Neuronal stem cell (in vitro differentiated cells): ENCODE measurements at regions not wholly inside any gene's neighbourhood (a gene's known extent, or its start where the extent isn't known, plus 50 kb on each side); places are given as distances from the start of the nearest gene placed in this dataset.

Experiments
- DNase-seq: peaks from one replicate; pipeline ENCODE4 v3.0.0-alpha.2; 2013; ENCODE audit warnings: low spot score
- H2AFZ ChIP-seq: one replicate; pipeline ENCODE4 v1.6.1; 2013; ENCODE audit warnings: mild to moderate bottlenecking, low read length, inconsistent platforms
- H2AK5ac ChIP-seq: 2 replicates; pipeline ENCODE4 v1.6.1; 2013; ENCODE audit warnings: low read depth, mild to moderate bottlenecking, inconsistent platforms, low read length, moderate library complexity, mixed read lengths
- H2BK120ac ChIP-seq: 2 replicates; pipeline ENCODE4 v1.6.1; 2013; ENCODE audit warnings: low read depth, mild to moderate bottlenecking, inconsistent platforms, low read length, moderate library complexity, mixed read lengths
- H2BK12ac ChIP-seq: one replicate; pipeline ENCODE4 v1.6.1; 2013; ENCODE audit warnings: low read length, inconsistent platforms
- H2BK15ac ChIP-seq: 2 replicates; pipeline ENCODE4 v1.6.1; 2013; ENCODE audit warnings: mild to moderate bottlenecking, low read length, inconsistent platforms, mixed read lengths
- H2BK5ac ChIP-seq: one replicate; pipeline ENCODE4 v1.6.1; 2013; ENCODE audit warnings: inconsistent platforms, mild to moderate bottlenecking, low read length, moderate library complexity
- H3K14ac ChIP-seq: one replicate; pipeline ENCODE4 v1.6.1; 2013; ENCODE audit warnings: low read length, inconsistent platforms
- H3K18ac ChIP-seq: 2 replicates; pipeline ENCODE4 v1.6.1; 2013; ENCODE audit warnings: low read length, inconsistent platforms
- H3K23ac ChIP-seq: 2 replicates; pipeline ENCODE4 v1.6.1; 2013; ENCODE audit warnings: low read depth, mild to moderate bottlenecking, mixed read lengths, low read length, inconsistent platforms; ENCODE audit not compliant: poor library complexity
- H3K27ac ChIP-seq: replicated peaks from 3 replicates; pipeline ENCODE4 v1.5.1; 2013; ENCODE audit warnings: low read length, inconsistent platforms
- H3K27me3 ChIP-seq, 3 experiments: 2 replicates each; pipeline ENCODE4 v1.6.1; 2013; ENCODE audit warnings: low read length in 3 of 3, mild to moderate bottlenecking in 2 of 3, inconsistent platforms in 1 of 3, low read depth in 1 of 3, mixed read lengths in 1 of 3, moderate library complexity in 1 of 3; ENCODE audit not compliant: control insufficient read depth in 3 of 3, insufficient read depth in 3 of 3
- H3K36me3 ChIP-seq, 2 donors: replicated peaks in 1 of 2; 2 replicates each; pipeline ENCODE4 v1.6.1; 2013; ENCODE audit warnings: low read length in 2 of 2; ENCODE audit not compliant: control insufficient read depth in 2 of 2, insufficient read depth in 2 of 2
- H3K4ac ChIP-seq: 2 replicates; pipeline ENCODE4 v1.6.1; 2013; ENCODE audit warnings: inconsistent platforms, mild to moderate bottlenecking, low read length, moderate library complexity
- H3K4me1 ChIP-seq, 2 donors: 1 replicate in 1 of 2; 2 replicates in 1 of 2; pipeline ENCODE4 v1.6.1; 2013; ENCODE audit warnings: low read length in 2 of 2, low read depth in 1 of 2; ENCODE audit not compliant: control insufficient read depth in 2 of 2, insufficient read depth in 1 of 2
- H3K4me2 ChIP-seq: one replicate; pipeline ENCODE4 v1.6.1; 2013; ENCODE audit warnings: mild to moderate bottlenecking, low read length, inconsistent platforms; ENCODE audit not compliant: insufficient read depth, poor library complexity, severe bottlenecking
- H3K4me3 ChIP-seq, 2 donors: 2 replicates each; pipeline ENCODE4 v1.5.1; 2013; ENCODE audit warnings: low read length in 2 of 2, mild to moderate bottlenecking in 2 of 2, inconsistent platforms in 1 of 2, moderate library complexity in 1 of 2
- H3K79me1 ChIP-seq: one replicate; pipeline ENCODE4 v1.6.1; 2013; ENCODE audit warnings: low read depth, mild to moderate bottlenecking, inconsistent platforms, low read length, moderate library complexity
- H3K9ac ChIP-seq: one replicate; pipeline ENCODE4 v1.6.1; 2013; ENCODE audit warnings: mild to moderate bottlenecking, low read depth, low read length, inconsistent platforms; ENCODE audit not compliant: poor library complexity
- H3K9me3 ChIP-seq, 2 donors: replicated peaks in 1 of 2; 2 replicates each; pipeline versions ENCODE3 to v1.6.1; 2013; ENCODE audit warnings: low read length in 2 of 2, mild to moderate bottlenecking in 2 of 2, inconsistent platforms in 1 of 2, low read depth in 1 of 2, mixed read lengths in 1 of 2, moderate library complexity in 1 of 2; ENCODE audit not compliant: control insufficient read depth in 2 of 2, insufficient read depth in 1 of 2
- H4K8ac ChIP-seq: one replicate; pipeline ENCODE4 v1.6.1; 2013; ENCODE audit warnings: low read depth, mild to moderate bottlenecking, inconsistent platforms, low read length, moderate library complexity
- H4K91ac ChIP-seq: one replicate; pipeline ENCODE4 v1.6.1; 2013; ENCODE audit warnings: low read length, low read depth, mild to moderate bottlenecking, inconsistent platforms; ENCODE audit not compliant: poor library complexity
- WGBS, 2 donors: extraction: QIAGEN DNeasy Blood & Tissue Kit; methylation state at CpG; one replicate each; pipeline ENCODE4 v1.1.7; 2013; ENCODE audit warnings: missing lambda C conversion rate in 2 of 2, mixed read lengths in 1 of 2; ENCODE audit not compliant: insufficient read length in 2 of 2, insufficient replicate concordance in 1 of 2; ENCODE audit errors: extremely low coverage in 2 of 2; 5-methylcytosine and 5-hydroxymethylcytosine counted together

DNA sequence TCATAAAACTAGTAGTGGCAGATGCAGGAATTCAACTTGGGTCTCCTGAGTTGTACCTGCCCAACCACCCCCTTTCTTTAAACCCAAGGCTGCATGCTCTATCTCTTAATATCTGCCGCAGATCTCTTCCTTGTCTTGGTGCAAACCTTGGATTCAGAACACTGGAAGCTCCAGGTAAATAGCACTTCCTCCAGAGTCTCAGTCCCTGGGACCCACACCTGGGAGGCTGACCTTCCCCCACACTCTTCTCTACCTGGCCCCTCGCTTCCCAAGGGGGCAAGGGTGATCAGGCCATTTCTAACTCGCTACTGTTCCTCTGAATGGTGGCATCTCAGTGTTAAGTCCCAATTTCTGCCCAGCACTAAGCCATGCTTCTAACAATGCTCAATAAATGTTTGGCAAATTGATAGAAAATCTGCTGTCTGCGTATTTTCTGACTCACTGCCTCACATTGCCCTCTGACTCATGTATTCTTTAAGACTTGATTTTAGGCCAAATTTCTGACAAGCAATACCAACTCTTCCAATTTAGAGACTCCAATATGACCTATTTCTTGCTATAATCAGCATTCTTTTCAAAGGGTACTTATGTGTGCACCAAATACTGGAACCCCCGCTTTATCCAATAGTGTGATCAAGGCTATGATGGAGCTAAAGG lies 68.0 kb upstream of the PPP1R3C start:
- Histone ChIP-seq H3K4me3 (no peak overlapping the region), H2BK5ac (no peak overlapping the region), H2AK5ac (no peak overlapping the region), H3K18ac (no peak overlapping the region), H2BK12ac (no peak overlapping the region), H3K14ac (no peak overlapping the region), H3K4me1 (no peaks in the 10 kb centered on the region), H3K27ac (no peak overlapping the region), H3K36me3 (no peaks in the 10 kb centered on the region), H4K8ac (no peak overlapping the region), H2BK120ac (no peak overlapping the region), H4K91ac (no peak overlapping the region), H2BK15ac (no peak overlapping the region), H3K79me1 (no peaks in the 10 kb centered on the region), H3K27me3 (no peaks in the 10 kb centered on the region), H3K4me2 (no peak overlapping the region), H3K9me3 (no peaks in the 10 kb centered on the region), H2AFZ (no peak overlapping the region), H3K9ac (no peak overlapping the region), H3K23ac (no peak overlapping the region), H3K4ac (no peak overlapping the region)
- no peak for DNase-seq
- WGBS, 2 donors = no CpG with 5 or more reads among the region's 5 CpGs

- WGBS, 2 donors = no CpG with 5 or more reads among the region's 5 CpGs
- Histone ChIP-seq H3K27ac (no peak overlapping the region), H3K4me2 (no peak overlapping the region), H3K4me1 (no peaks in the 10 kb centered on the region), H3K23ac (no peak overlapping the region), H3K9ac (no peak overlapping the region), H4K91ac (no peak overlapping the region), H2BK15ac (no peak overlapping the region), H2AFZ (no peak overlapping the region), H3K18ac (peak overlapping the region; percentile 41), H3K27me3 (no peaks in the 10 kb centered on the region), H3K4me3 (no peak overlapping the region), H3K36me3 (no peaks in the 10 kb centered on the region), H3K14ac (peak overlapping the region; percentile 91), H3K4ac (peak overlapping the region; percentile 68), H3K9me3 (no peaks in the 10 kb centered on the region), H2BK12ac (no peak overlapping the region), H2AK5ac (no peak overlapping the region), H2BK5ac (no peak overlapping the region), H2BK120ac (no peak overlapping the region), H4K8ac (peak overlapping the region; percentile 1), H3K79me1 (no peaks in the 10 kb centered on the region)
- no peak for DNase-seq
These were observed 67.4 kb upstream of the PPP1R3C start for GRCh38 chr10:91700273-91700672.

- Histone ChIP-seq H2BK12ac (no peak overlapping the region), H2AFZ (no peak overlapping the region), H3K9me3 (no peaks in the 10 kb centered on the region), H2BK5ac (no peak overlapping the region), H2BK120ac (no peak overlapping the region), H3K27ac (no peak overlapping the region), H3K23ac (no peak overlapping the region), H3K9ac (no peak overlapping the region), H3K4me1 (no peaks in the 10 kb centered on the region), H3K4me3 (no peak overlapping the region), H3K27me3 (no peaks in the 10 kb centered on the region), H3K79me1 (no peaks in the 10 kb centered on the region), H4K91ac (no peak overlapping the region), H4K8ac (no peak overlapping the region), H3K36me3 (no peaks in the 10 kb centered on the region), H3K4ac (no peak overlapping the region), H3K18ac (no peak overlapping the region), H3K4me2 (no peak overlapping the region), H2AK5ac (no peak overlapping the region), H3K14ac (no peak overlapping the region), H2BK15ac (no peak overlapping the region)
- no CpG with 5 or more reads among the region's 3 CpGs for WGBS, 2 donors
- DNase-seq = no peak
These were observed 65.4 kb upstream of the PPP1R3C start for GRCh38 chr10:91698258-91698657.

GRCh38 chr10:91694170-91694794 lies 61.4 kb upstream of the PPP1R3C start:
- peak; percentile 18 for DNase-seq
- Histone ChIP-seq H3K79me1 (no peaks in the 10 kb centered on the region), H3K23ac (no peak overlapping the region), H2BK120ac (no peak overlapping the region), H3K36me3 (no peaks in the 10 kb centered on the region), H4K91ac (no peak overlapping the region), H3K27me3 (no peaks in the 10 kb centered on the region), H3K4me1 (peaks cover 0 to 2% of the 10 kb centered on the region in 2 donors), H2AK5ac (no peak overlapping the region), H2AFZ (no peak overlapping the region), H3K27ac (no peak overlapping the region), H3K4me3 (no peak overlapping the region), H3K9ac (no peak overlapping the region), H3K9me3 (no peaks in the 10 kb centered on the region), H4K8ac (no peak overlapping the region), H3K4ac (no peak overlapping the region), H2BK15ac (no peak overlapping the region), H2BK5ac (no peak overlapping the region), H3K4me2 (no peak overlapping the region), H3K18ac (no peak overlapping the region), H3K14ac (no peak overlapping the region), H2BK12ac (no peak overlapping the region)
- no CpG with 5 or more reads among the region's 3 CpGs for WGBS, 2 donors
